NCI-H1092 treated with DMSO at 0.1 percent for 48 hours (cell line): ENCODE measurements at regions not wholly inside any gene's neighbourhood (a gene's known extent, or its start where the extent isn't known, plus 50 kb on each side); places are given as distances from the start of the nearest gene placed in this dataset.

ENCODE experiments used
- DNase-seq: peaks from one replicate; lab custom pipeline; 2025; lab: John Stamatoyannopoulos, UW

DNA sequence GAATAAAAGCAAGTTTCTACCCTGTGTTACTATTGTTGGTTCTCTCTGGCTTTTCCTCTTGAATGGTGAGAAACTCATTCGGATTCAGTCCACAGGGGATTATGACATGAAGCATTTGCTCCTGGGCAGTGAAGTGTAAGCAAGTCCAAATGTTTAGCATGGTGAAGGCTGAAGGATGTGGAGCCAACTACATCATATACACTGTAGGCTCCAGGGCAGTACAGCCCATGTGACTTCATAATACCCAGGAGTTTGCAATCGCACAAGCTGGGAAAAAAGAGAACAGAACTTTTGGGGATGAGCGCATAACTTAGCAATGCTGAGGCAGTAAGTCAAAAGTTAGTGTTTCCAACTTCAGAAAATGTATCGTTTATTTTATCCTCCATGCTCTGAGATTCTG, 695.7 kb upstream of the POU3F3 start:
- DNase-seq = no peak

DNA sequence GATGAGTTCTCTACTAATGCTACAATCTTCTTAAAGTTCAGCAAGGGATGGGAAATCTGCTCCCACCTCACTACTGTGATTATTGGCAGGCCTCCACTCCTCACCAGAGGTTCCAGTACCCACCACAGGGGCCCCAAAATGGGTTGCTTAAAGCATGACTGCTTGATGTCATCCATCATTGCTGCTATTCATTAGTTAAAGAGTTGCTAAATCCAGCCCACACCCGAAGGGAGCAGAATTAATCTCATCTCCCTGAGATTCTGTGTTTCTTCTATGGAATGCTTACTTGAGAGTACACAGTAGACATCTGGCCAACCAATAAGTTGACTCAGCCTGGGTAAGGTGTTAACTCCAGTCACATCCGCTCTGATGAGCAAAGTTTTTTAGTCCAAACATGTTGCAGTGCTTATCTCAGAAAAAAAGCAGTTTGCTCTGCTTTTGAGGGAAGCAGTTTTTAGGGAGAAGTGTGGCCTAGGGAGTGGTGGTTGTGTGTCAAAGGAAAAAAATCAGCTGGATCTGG, 690.2 kb upstream of the POU3F3 start:
- no peak for DNase-seq

DNA sequence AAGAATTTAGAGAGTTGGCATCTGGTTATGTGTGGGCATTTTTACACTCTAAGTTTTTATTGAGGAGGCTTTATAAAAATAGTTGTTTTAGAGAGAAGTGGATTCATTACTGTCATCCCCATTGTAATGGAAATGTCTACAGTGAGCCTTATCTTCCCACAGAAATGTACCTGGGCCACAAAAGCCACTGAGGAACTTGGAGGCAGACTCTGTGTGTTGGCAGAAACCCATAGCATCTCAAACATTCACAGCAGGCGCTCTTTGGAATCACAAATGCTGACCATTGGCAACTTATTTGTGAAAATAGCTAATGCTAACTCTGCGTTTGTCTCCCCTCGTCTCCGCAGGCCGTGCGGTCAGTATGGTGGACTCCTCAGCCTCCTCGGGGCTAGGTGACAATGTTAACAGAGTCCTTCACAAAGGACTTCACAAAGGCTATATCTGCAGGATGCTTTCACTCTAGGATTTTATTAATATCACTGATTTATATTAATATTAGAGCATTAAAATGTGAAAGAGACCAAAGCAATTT, 689.1 kb upstream of the POU3F3 start:
- no peak for DNase-seq

DNA sequence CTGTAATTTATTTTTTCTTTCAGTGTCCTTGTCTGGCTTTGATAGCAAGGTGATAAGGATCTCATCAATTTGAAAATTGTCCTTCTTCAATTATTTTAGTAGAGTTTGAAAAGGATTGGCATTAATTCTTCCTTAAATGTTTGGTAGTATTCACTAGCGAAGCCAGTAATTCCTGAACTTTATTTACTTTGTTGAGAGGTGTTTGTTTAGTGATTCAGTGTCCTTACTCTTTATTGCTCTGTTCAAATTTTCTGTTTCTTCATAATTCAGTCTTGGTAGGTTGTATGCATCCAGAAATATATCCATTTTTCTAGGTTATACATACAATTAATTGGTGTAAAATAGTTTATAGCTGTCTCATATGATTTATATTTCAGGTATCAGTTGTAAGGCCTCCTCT, 676.7 kb upstream of the POU3F3 start:
- DNase-seq = no peak

DNA sequence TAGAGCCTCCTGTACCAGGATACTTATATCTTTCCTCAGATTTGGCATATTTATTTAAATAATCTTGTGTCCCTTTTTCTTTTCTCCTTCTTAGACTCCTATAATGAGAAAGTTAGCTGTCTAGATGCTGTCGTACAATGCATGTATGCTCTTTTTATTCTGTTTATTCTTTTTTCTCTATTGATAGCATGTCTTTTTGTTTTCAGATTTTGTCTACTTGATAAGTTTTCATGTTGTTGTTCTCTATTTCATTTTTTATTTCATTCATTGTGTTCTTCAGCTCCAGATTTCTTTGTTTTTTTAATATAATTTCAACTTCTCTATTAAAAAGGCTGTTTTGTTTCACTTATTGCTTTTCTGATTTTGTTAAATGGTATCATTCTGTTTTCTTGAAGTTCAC, 674.3 kb upstream of the POU3F3 start:
- DNase-seq = no peak

DNA sequence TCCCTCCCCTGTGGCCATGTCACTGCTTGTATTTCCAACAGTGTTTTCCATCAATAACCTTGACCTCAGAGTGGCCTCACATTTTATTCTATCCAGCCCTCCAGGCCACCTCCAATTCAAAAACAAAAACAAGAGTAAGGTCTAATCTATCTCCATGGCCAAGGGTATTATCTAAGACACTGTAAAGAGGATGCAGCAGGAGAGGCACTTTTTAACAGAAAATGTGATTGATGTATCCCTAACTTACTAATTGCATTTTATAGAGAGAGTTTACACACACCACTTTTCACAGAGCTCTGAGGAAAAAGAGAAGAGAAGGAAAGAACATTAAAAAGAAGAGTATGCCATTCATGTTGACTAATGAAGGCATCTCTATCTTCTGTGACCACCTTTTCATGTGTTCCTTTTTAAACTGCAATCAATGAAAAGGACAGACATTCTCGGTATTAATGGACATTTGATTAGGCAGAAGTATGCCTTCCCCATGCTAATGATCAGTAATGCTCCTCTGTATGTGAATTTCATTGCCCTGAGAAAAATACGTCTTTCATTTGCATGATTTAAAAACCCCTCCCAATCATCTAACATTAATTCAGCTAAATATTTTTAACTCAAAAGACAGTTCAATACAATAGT, 653.3 kb upstream of the POU3F3 start:
- DNase-seq = no peak

DNA sequence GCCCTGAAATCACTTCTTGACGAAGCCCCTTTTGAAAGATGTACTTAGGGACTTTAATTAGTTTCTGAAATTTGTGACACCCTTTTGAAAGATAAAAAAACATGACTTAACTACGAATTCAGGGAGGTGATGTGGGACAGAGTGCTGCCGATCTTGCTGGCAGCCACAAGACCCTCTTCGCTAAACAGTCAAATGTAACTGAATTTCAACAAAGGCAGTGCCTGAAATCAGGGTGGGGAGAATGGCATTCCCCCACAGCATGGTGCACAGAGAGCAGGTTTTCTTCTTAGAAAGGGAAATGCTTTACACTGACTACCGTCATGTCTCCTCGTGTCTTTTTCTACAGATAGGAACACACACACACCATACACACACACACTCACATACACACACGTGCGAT, 640.2 kb upstream of the POU3F3 start:
- no peak for DNase-seq

DNA sequence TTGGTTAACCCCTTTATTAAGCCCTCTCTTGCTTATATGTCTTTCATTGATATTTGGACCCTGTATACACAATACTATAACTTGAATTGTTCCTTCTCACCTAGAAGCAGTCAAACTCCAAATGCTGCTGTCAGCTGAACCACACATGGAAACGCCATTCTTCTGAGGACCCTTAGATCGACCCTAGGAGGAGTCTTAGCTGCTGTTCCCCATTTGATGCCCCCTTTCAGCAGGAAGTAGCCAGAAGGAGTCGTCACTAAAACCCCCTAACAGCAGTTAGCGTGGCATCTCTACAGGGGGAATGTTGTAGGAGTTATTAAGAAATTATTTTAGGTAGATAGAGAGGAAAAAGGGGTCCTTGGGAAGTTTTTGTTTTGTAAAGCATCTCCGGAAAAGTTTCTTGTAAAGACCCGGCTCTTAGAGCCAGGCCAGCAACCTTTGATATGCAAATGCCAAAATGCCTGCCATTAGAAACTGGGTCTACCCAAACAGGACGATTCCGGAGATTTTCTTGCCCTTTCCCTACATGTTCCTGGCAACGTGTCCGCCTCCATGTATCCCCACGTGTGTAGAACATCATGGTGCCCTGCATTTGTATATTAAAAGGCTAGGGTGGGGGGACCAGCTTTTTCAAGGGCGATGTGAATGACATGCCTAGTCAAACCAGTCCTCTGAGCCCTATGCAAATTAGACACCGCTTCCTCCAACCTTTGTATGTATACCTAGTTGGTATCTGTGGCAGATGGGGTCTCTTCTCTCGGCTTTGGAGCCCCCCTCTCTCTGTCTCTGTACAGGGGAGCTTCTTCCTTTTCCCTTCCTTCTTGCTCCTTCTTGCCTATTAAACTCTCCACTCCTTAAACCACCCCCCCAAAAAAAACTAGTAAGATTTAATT, 638.4 kb upstream of the POU3F3 start:
- no peak for DNase-seq

DNA sequence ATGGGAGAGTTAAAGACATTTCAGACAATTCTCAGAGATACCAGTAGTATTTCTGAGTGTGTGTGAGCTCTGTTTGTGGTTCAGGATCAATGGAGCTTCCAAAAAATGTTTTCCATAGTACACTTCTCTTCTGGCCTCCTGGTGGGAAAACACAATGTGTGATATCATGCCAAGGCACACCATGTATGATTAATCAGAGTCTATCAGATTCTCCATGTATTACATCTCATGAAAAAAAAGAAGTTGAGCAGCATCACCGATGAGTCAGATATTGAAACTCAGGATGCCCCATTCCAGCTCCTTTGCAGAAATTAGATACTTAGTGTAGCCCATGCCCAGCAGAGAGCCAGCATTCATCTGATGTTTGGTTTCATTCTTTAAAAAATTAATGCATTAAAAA, 620.3 kb upstream of the POU3F3 start:
- no peak for DNase-seq

DNA sequence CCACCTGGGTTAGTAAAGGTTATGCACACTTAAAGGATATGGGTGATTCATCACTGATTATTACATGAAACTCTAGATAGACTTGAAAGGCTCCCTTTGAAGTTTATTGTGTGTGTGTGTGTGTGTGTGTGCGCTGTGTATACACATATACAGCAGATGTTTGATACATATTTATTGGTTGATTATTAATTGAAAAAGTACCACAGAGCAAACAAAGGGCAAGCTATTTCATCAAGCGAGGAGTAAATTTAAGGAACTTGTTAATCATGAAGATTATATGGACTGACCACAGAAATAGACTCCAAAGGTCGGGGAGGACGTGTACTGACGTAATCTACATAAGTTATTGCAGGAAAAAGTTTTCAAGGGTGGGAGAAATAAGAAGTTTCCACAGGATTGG, 617.4 kb upstream of the POU3F3 start:
- DNase-seq = no peak

DNA sequence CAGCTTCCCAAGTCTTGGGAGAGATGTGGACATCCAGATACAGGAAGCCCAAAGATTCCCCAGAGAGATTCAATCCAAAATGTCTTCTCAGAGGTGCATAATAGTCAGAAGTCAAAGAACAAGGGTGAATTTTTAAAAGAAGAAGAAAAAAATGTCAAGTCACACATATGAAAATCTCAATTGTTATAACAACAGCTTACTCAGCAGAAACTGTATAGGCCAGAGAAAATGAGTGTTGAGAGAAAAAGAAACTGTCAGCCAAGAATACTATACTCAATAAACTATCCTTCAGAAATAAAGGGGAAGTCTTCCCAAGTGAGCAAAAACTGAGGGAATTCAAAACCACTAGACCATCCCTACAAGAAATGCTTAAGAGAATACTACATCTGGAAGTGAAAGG, 612.9 kb upstream of the POU3F3 start:
- DNase-seq = no peak

DNA sequence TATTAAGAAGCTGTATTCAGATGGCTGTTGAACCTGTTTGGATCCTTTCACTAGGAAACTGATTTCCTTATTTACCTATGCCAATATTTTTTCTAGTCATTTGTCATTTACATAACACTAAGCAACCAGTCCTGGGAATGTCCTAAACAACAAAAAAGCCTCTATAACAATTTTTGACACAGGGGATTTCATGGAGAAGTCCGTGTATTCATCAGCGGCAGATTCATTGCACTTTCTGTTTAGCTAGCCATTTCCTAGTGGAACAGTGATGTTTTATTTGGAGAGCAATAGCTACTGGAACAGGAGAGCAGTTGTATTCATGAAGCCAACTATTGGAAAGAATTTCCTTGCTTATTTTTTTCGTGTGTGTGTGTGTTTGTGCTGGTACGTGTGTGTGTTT, 604.3 kb upstream of the POU3F3 start:
- no peak for DNase-seq

DNA sequence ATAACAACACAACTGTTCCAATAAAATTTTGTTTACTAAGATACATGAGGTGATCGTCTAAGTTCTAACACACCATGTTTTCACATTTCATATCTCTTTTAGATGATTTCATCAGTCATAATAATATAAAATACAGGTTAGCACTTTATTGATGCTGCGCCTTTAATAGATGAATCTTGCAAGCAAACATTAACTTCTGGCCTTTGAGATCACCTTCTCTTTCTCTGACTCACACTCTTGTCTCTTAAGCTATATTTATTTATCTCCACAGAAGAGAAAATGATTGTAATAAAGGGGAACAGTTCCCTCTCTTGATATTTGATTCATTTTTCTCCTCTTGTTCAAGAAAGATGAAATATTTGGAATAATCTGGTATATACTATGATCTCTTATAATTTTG, 603.3 kb upstream of the POU3F3 start:
- no peak for DNase-seq

DNA sequence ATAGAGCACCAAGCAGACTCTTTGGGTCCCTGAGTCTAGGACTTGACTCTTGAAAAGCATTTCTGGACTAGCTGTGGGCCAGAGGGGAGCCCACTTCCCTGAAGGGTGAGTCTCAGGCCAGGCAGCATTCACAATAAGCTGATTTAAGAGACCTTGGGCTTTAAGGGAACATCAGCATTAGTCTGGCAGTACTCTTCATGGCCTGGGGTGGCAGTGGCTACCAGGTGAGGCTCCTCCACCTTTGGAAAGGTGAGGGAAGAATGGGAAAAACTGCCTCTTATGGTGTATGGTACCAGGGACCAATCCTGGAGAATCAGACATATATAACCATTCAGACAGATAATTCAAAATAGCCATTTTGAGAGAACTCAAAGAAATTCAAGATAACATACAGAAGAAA, 599.9 kb upstream of the POU3F3 start:
- DNase-seq = no peak

DNA sequence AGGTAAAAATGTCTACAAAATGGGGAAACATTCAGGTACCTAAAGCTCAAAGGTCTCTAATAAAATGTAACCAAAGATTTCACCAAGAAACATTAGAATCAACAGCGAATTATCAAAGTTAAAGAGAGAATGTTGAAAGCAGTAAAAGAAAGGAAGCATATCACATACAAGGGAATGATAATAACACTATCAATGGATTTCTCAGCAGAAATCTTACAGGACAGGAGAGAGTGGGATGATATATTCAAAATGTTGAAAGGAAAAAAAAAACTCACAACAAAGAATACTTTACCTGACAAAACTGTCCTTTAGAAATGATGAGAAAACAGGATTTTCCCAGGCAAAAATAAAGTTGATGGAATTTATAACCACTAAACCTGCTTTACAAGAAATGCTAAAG, 591.2 kb upstream of the POU3F3 start:
- no peak for DNase-seq

DNA sequence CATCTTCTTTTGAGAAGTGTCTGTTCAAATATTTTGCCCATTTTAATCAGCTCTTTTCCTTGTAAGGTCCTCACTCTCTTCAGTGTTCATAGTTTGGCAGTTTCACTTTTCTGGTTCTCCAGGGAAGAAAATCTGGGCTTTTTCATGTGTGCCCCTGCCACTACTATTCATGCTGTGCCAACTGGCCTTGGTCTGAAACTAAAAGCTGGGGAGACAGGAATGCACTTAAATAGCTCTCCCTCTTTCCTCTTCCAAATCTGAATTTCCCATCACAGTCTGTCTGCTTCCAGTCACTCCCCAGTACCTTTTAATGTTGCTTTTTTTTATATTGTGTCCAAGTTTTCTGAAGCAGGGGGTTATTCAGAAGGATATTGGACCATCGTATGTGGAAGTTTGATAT, 574.3 kb upstream of the POU3F3 start:
- no peak for DNase-seq

DNA sequence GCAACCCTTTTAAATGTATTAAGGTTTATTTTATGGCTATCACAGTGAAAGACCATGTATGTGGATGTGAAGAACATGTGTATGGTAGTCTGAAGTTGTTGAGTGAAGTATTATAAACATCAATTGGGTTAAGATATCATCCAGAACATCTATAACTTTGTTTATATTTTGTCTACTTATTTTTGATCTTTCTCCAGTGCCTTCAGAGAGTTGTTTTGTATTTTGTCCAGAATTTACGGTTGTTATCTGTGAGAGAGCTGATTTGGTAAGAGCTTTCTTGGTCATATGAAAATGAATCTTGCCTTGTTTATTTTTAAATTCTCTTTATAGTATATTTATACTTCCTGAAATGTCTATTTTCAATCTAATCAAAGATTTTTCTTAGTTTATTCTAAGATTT, 573.7 kb upstream of the POU3F3 start:
- no peak for DNase-seq

DNA sequence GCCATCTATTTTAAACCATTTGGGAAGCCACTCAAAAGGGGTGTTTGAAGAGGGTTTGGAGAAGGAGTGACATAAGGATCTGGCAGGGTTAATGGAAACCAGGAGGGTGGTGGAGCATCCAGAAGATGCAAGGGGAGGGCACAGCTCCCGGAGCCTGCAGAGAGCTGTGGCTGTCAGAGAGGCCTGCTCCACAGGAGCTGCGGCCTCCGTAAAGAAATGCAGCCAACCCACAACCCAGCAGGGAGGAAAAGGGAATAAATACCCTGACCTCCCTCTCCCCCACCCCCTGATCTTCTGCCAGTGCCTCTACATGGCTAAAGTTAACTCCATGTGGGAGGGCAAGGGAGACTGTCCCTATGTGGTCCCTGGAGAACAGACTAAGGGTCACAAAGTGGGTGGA, 567.1 kb upstream of the POU3F3 start:
- no peak for DNase-seq

DNA sequence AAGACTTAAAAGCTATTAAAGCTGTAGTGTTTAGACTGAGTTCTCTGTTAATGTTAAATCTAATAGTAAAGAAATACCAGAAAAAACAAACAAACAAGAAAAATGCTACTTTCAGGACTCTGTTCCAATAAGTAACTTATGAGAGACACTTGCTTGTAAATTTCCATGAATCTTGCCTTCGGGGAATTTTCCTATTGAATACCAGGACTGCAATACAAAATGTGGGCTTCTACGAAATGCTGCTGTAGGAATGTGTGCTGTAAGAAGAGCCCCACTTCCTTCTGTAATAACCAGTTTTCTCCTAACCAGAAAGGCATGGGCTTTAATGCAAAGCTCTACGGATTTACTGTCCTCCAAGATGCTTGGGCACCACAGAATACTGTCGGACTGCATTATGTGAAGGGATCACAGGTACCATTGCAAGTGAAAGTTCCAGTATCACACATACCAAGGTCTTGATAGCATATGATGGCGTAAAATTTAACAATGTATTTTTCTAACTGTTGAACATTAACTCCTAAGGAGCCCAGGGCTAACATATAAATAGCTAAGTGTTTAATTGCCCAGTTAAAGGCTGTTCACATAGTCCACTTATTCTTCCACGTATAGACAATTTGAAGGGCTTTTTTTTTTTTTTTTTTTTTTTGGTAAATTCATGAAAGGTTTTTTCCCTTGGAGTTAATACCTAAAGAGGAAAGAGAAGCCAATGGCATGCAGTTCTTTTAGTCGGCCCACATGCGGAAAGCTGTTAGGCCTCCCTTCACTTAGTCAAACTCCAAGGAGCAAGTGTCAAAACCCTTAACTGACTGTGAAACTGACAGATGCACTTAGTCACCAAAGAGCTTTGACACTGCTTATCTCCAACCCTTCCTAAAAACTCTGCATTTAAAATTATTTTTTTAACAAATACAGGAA, 564.0 kb upstream of the POU3F3 start:
- no peak for DNase-seq

DNA sequence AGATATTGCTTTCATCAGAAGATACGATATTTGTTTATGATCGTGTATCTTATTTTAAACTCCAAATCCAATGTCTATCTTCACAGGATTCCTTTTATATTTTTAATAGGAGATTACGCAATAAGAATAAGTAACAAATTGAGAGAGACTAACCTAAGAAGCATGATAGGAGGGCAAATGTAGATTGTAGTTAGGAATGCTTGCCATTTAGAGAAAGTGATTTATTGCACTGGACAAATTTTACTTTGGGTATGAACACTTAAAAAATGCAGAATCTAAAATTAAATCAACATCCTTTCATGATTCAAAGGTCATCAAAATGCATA, 563.4 kb upstream of the POU3F3 start:
- DNase-seq = no peak

DNA sequence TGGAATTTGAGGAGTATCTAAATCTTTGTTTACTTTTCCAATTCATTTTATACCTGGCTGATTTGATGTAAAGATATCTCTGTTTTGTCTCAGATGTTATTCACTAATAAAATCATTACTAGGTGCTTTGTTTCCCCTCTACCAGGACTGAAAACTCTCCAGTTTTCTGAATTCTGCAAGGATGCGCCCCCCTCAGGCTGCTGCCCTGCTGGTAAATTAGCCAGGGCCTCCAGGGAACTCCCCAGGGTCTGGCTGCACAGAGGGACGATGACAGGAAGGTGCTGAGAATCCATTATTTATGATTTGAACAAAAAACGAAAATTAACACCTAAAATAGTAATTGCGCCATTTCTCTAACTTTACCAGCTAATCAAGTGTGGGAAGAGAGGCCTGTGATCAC, 541.2 kb upstream of the POU3F3 start:
- DNase-seq = no peak

DNA sequence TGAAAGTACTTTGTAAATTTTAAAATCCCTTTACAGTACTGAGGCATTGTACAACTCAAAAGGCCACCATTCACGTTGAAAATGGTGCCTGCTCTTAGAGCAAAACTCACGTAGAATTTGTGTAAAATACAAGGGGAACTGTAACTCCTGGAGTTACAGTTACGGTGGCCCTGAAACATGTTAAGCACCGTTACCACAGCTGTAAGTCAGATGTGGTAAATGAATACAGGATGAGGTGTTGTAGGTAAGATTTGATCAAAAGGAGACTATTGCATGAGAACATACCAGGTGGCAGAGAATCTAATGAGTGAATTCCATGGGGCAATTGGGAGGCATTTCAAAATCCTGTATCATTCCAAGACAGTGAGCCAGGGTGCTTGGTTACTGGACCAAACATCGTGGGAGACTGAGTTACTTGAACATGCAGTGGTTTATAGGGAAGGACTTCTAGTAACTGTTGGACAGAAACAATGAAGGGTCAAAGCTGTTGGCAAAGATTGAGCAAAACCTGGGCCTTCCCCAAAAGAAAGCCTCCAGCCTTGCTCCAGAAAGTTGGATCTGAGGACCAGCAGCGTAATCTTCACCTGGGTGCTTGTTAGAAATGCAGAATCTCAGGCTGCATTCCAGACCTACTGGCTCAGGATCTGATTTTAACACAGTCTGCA, 535.8 kb upstream of the POU3F3 start:
- no peak for DNase-seq
